Motor neuron (in vitro differentiated cells): ENCODE measurements at regions not wholly inside any gene's neighbourhood (a gene's known extent, or its start where the extent isn't known, plus 50 kb on each side); places are given as distances from the start of the nearest gene placed in this dataset.

Source experiments
- ATAC-seq, 8 experiments: fragments of 200-7000 bp; cut with Tn5 transposase; replicated peaks in 6 of 8; 2 replicates each; pipeline ENCODE4 v1.8.0; 2021; ENCODE audit warnings: mild to moderate bottlenecking in 8 of 8, moderate library complexity in 8 of 8
- H3K27ac ChIP-seq, 2 donors: fragments of 250-450 bp; sonication (Bioruptor Pico); 2 replicates each; pipeline ENCODE4 v1.9.0; 2021; ENCODE audit warnings: antibody characterized with exemption in 2 of 2, mild to moderate bottlenecking in 2 of 2, moderate library complexity in 1 of 2
- H3K4me1 ChIP-seq, 2 donors: fragments of 250-450 bp; sonication (Bioruptor Pico); replicated peaks in 1 of 2; 2 replicates each; pipeline ENCODE4 v1.6.1; 2021; ENCODE audit warnings: antibody characterized with exemption in 2 of 2, mild to moderate bottlenecking in 2 of 2, moderate library complexity in 1 of 2
- H3K4me3 ChIP-seq, 5 donors: fragments of 250-450 bp; sonication (Bioruptor Pico); 2 replicates each; pipeline ENCODE4 v1.9.0; 2021; ENCODE audit warnings: antibody characterized with exemption in 5 of 5, mild to moderate bottlenecking in 5 of 5, moderate library complexity in 4 of 5
- WGBS, 10 experiments: fragments of 450-650 bp; shearing (Covaris generic); methylation state at CpG; one replicate each; pipeline ENCODE4 v1.0.0; 2022; 5-methylcytosine and 5-hydroxymethylcytosine counted together
- in situ Hi-C, 9 experiments: fragments of 400-800 bp; cut with MboI; loops; one replicate each; pipeline ENCODE4 v1.15.0; 2021; ENCODE audit warnings: low sequenced_read_pairs in 9 of 9, low pct_unique_long_range_greater_than_20kb in 2 of 9; ENCODE audit not compliant: unreplicated experiment in 9 of 9

DNA sequence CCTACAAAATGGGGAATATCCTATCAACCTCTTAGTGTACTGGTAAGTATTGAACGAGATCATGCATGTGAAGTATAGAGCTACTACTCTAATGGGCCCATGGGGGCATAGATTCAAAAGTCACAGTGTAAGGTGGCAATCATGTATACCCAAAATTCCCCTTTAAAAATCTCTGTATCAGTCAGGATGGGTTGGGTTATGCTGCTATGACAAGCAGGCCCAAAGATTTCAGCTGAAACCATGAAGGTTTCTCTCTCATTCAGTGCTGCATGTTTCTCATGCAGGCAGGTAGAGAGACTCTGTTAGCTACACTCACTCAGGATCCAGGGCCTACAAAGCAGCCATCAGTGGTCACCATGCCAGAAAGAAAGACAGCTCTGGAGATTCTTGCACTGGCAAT, 166.6 kb downstream of the MAFB start:
- no peak for ATAC-seq
- H3K27ac ChIP-seq: no peak overlapping the region
- 40 to 80% (median 64%) methylated on average over 1 of the region's 1 CpG; no CpG with 5 or more reads in 6 of the 10 experiments for WGBS, 10 experiments
- no peak overlapping the region for H3K4me3 ChIP-seq
- in situ Hi-C loops: no loop called here
- H3K4me1 ChIP-seq: no peaks in the 10 kb centered on the region

DNA sequence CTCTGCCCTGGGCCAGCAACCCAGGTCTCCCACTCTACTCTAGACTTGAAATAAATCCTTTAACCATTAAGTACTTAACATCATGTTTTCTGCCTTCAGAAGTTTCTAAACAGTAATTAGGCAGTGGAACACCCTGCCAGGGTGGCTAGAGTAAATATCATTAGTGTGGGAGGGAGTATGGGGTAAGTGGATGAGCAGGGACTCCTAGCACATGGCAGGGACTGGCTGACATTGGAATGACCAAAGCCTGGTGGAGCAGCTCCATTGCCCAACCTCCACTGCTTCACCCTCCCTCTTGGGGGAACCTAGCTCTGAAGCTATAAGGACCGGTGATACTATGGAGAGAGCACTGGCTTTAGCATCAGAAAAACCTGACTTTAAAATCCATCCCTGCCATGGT, 167.1 kb downstream of the MAFB start:
- H3K4me1 ChIP-seq: no peaks in the 10 kb centered on the region
- ATAC-seq: no peak
- H3K4me3 ChIP-seq: no peak overlapping the region
- 20 to 100% (median 67%) methylated on average over 1 of the region's 1 CpG; no CpG with 5 or more reads in 7 of the 10 experiments for WGBS, 10 experiments
- H3K27ac ChIP-seq: no peak overlapping the region
- in situ Hi-C loops: no loop called here

GRCh38 chr20:40519918-40520317, 169.1 kb downstream of the MAFB start:
- Histone ChIP-seq H3K4me1 (no peaks in the 10 kb centered on the region), H3K27ac (no peak overlapping the region), H3K4me3 (no peak overlapping the region)
- ATAC-seq: no peak
- in situ Hi-C loops: no loop called here
- 20 to 100% (median 59%) methylated on average over 1 to 2 of the region's 3 CpGs; no CpG with 5 or more reads in 2 of the 10 experiments for WGBS, 10 experiments

DNA sequence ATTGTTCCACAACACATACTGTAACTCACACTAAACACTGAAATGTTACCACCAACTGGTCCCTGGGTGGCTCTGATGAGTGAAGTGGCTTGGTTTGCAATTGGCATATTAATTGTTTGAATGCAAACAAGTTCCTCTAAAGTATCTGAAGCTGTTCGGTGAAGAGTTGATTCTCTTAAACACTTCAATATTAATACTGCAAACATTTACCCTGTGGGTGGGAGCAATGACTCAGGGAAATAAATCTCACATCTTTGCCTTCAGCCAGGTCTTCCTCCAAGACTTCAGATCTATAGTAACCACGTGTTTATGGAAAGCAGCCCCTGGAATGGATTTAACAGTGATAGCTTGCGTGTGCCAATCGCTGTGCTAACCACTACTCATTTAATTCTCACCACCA, 176.0 kb downstream of the MAFB start:
- Histone ChIP-seq H3K4me3 (no peak overlapping the region), H3K27ac (no peak overlapping the region), H3K4me1 (no peaks in the 10 kb centered on the region)
- WGBS, 10 experiments: 0 to 100% (median 59%) methylated on average over 1 to 4 of the region's 4 CpGs; no CpG with 5 or more reads in 3 of the 10 experiments
- ATAC-seq: peak in 3 of 8 experiments; percentile 63 to 86 (median 68)
- in situ Hi-C loops: no loop called here

GRCh38 chr20:40512591-40512990, 176.4 kb downstream of the MAFB start:
- Histone ChIP-seq H3K4me1 (no peaks in the 10 kb centered on the region), H3K27ac (no peak overlapping the region), H3K4me3 (no peak overlapping the region)
- ATAC-seq: peak in 3 of 8 experiments; percentile 51 to 93 (median 77)
- in situ Hi-C loops: no loop called here
- 20 to 100% (median 58%) methylated on average over 1 to 4 of the region's 4 CpGs; no CpG with 5 or more reads in 3 of the 10 experiments for WGBS, 10 experiments

GRCh38 chr20:40511478-40511877, 177.6 kb downstream of the MAFB start:
- H3K4me3 ChIP-seq: no peak overlapping the region
- 0 to 100% (median 73%) methylated on average over 1 to 3 of the region's 3 CpGs; no CpG with 5 or more reads in 5 of the 10 experiments for WGBS, 10 experiments
- no peak for ATAC-seq
- H3K4me1 ChIP-seq: no peaks in the 10 kb centered on the region
- no peak overlapping the region for H3K27ac ChIP-seq
- in situ Hi-C loops: no loop called here

DNA sequence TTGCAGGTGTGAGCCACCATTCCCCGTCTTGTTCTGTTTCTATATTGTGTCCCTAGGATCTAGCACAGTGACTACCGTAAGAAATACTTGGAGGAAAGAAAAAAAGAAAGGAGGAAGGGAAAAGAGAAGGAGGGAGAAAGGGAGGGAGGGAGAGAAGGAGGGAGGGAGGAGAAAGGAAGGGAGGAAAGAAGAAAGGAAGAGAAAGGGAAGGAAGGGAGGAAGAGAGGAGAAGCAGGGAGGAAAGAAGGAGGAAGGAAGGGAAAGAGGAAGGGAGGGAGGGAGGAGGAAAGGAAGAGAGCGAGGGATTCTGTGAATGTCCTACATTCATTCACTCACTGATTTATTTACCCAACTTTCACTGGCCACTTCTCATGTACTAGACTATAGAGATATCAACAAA, 178.4 kb downstream of the MAFB start:
- H3K27ac ChIP-seq: no peak overlapping the region
- no peak for ATAC-seq
- H3K4me1 ChIP-seq: no peaks in the 10 kb centered on the region
- H3K4me3 ChIP-seq: no peak overlapping the region
- in situ Hi-C loops: no loop called here
- 55 to 95% (median 90%) methylated on average over 1 to 3 of the region's 3 CpGs; no CpG with 5 or more reads in 1 of the 10 experiments for WGBS, 10 experiments

- in situ Hi-C loops: no loop called here
- H3K4me1 ChIP-seq: no peaks in the 10 kb centered on the region
- no peak overlapping the region for H3K27ac ChIP-seq
- ATAC-seq: no peak
- no peak overlapping the region for H3K4me3 ChIP-seq
Observed at GRCh38 chr20:40508821-40509220, 180.2 kb downstream of the MAFB start.

GRCh38 chr20:40506537-40506939, 182.5 kb downstream of the MAFB start:
- peak; percentile 14 to 94 (median 68) for ATAC-seq
- in situ Hi-C loops: no loop called here
- Histone ChIP-seq H3K27ac (no peak overlapping the region), H3K4me1 (peaks cover 8 to 9% of the 10 kb centered on the region in 2 donors), H3K4me3 (no peak overlapping the region)
- 8 to 90% (median 47%) methylated on average over 1 to 8 of the region's 9 CpGs; no CpG with 5 or more reads in 1 of the 10 experiments for WGBS, 10 experiments

DNA sequence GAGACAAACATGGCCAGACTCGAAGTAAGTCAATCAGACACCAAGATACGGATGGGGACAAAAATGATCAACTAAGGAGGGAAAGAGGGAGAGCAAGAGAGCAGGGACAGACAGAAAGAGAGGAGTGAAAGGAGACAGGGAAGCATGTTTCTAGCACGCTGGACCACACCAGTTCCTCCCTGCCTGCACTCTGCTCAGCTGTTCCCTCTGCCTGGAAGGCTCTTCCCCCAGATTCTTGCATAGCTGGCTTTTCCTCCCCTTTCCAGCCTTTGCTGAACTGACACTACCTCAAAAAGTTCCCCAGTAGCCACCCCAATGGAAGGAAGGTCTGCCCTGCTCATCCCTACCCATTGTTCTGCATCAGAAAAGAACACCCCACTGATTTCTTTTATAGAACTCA, 185.9 kb downstream of the MAFB start:
- in situ Hi-C loops: no loop called here
- peak in 6 of 8 experiments; percentile 15 to 55 (median 40) for ATAC-seq
- H3K4me3 ChIP-seq: no peak overlapping the region
- 10 to 93% (median 59%) methylated on average over 1 to 3 of the region's 3 CpGs; no CpG with 5 or more reads in 2 of the 10 experiments for WGBS, 10 experiments
- peaks cover 8 to 9% of the 10 kb centered on the region in 2 donors for H3K4me1 ChIP-seq
- peak overlapping the region; percentile 8 to 25 for H3K27ac ChIP-seq

DNA sequence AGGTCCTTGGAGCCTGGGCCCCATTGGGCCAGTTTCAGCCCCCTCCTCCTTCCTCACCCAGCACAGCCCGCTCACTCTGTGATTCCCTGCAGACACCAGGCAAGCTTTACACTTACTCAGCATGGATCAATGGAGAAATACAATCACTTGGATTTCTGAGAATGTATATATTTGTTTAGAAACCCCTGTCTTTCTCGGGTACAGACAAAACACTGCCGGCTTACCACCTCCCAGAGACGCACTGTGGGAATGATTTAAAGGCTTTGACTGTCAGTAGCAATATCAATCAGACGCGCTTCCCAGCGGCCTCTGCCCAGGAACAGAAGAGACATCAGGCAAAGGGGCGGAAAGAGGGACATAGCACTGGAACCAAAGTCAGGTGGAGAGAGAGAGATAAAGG, 186.5 kb downstream of the MAFB start:
- peak in 5 of 8 experiments; percentile 74 to 93 (median 92) for ATAC-seq
- H3K27ac ChIP-seq: no peak overlapping the region
- H3K4me1 ChIP-seq: peaks cover 8 to 9% of the 10 kb centered on the region in 2 donors
- no peak overlapping the region for H3K4me3 ChIP-seq
- in situ Hi-C loops: no loop called here
- WGBS, 10 experiments: 0 to 100% (median 72%) methylated on average over 2 to 8 of the region's 8 CpGs; no CpG with 5 or more reads in 3 of the 10 experiments

DNA sequence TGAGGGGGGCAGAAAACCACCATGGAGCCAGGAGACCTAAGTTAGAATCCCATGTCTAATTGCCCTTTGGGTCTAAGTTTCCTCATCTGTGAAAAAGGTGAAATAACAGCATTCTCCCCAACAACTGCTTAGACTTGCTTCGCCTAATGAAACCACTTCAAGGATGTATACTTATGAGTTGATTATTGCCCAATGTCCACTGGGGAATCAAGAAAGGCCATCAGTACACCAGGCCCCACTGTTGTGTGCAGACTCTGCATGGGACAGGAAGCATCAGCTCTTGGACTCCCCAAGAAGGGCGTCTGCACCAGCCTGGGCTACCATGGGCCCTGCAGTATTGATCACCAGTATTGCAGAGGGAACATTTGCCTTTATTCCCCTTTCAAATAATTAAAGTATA, 189.6 kb downstream of the MAFB start:
- 67 to 100% (median 100%) methylated on average over 1 to 2 of the region's 2 CpGs; no CpG with 5 or more reads in 3 of the 10 experiments for WGBS, 10 experiments
- Histone ChIP-seq H3K27ac (no peak overlapping the region), H3K4me3 (no peak overlapping the region), H3K4me1 (peaks cover 8 to 9% of the 10 kb centered on the region in 2 donors)
- in situ Hi-C loops: no loop called here
- ATAC-seq: no peak

DNA sequence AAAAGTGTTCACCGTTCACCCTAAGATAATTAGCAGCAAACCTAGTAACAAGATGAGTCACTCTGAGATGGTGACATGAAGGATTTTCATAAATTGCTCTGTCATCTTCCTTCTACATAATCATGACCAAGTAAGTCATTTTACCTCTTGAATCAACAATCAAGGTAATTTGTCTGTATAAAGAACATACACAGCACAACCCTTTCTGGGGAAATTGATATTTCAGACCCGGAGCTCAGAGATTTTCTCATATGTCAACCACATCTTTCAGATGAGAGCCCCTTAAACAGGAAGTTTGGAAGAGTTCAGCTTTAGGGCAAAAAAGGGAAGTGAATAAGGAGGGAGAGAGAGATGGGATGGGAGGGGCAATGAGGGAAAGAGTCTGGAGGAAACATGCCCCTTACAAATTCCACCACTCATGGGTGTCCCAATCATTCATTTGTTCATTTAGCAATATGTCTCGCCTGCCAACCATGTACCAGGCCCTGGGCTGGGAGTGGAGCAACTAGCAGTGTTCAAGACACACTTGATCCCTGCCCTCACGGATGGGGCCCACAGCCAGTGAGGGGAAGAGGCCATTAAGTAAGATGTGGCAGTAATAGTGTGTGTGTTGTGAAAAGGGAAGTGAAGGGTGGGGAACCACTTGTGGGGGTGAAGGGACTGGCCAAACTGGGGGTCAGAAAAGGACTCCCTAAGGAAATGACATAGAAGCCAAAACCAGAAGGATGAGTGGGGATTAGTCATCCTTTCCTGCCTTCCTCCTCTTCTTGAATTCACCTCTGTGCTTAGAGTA, 190.9 kb downstream of the MAFB start:
- no peak overlapping the region for H3K27ac ChIP-seq
- WGBS, 10 experiments: 18 to 100% (median 80%) methylated on average over 1 to 4 of the region's 4 CpGs; no CpG with 5 or more reads in 3 of the 10 experiments
- peak in 1 of 8 experiments; percentile 39 for ATAC-seq
- in situ Hi-C loops: no loop called here
- peaks cover 3 to 4% of the 10 kb centered on the region in 2 donors for H3K4me1 ChIP-seq
- no peak overlapping the region for H3K4me3 ChIP-seq

GRCh38 chr20:40495956-40496355, 193.1 kb downstream of the MAFB start:
- WGBS, 10 experiments: 67 to 100% (median 91%) methylated on average over 1 to 4 of the region's 4 CpGs; no CpG with 5 or more reads in 1 of the 10 experiments
- H3K4me3 ChIP-seq: no peak overlapping the region
- H3K27ac ChIP-seq: no peak overlapping the region
- ATAC-seq: no peak
- in situ Hi-C loops: no loop called here
- no peaks in the 10 kb centered on the region for H3K4me1 ChIP-seq
